SK-N-DZ (cell line): ENCODE measurements at regions not wholly inside any gene's neighbourhood (a gene's known extent, or its start where the extent isn't known, plus 50 kb on each side); places are given as distances from the start of the nearest gene placed in this dataset.
"Not testable (repeated sequence)": the region's sequence is repeated elsewhere in the genome, so short reads cannot be mapped to it uniquely, and the experiment has no call there.

Source experiments
- DNase-seq: peaks from one replicate; pipeline ENCODE4 v3.0.0-alpha.2; 2015; ENCODE audit warnings: low spot score

GRCh38 chr11:7143908-7144307 lies 55.1 kb downstream of the RBMXL2 start:
- DNase-seq: no peak

- not testable (repeated sequence) for DNase-seq
Observed at GRCh38 chr11:7150104-7150503, 61.3 kb downstream of the RBMXL2 start.

- peak; percentile 9 for DNase-seq
Observed at GRCh38 chr11:7154881-7155361, 66.1 kb downstream of the RBMXL2 start.

- DNase-seq: no peak
Observed at GRCh38 chr11:7160814-7161489, 72.2 kb downstream of the RBMXL2 start.

GRCh38 chr11:7165911-7166310 lies 77.1 kb downstream of the RBMXL2 start:
- DNase-seq: peak; percentile 4

- DNase-seq: no peak
Observed at GRCh38 chr11:7167976-7168740, 79.4 kb downstream of the RBMXL2 start.

GRCh38 chr11:7168741-7168990 lies 79.9 kb downstream of the RBMXL2 start:
- DNase-seq: no peak

- DNase-seq: no peak
Observed at GRCh38 chr11:7170431-7170830, 81.3 kb upstream of the SYT9 start.

- DNase-seq: no peak
Observed at GRCh38 chr11:7175007-7175406, 76.7 kb upstream of the SYT9 start.

- no peak for DNase-seq
Observed at GRCh38 chr11:7186190-7186589, 65.5 kb upstream of the SYT9 start.

- no peak for DNase-seq
Observed at GRCh38 chr11:7186676-7187075, 65.0 kb upstream of the SYT9 start.

- not testable (repeated sequence) for DNase-seq
Observed at GRCh38 chr11:7192785-7193184, 58.9 kb upstream of the SYT9 start.

- no peak for DNase-seq
Observed at GRCh38 chr11:7196396-7197146, 55.1 kb upstream of the SYT9 start.

- DNase-seq: no peak
Observed at GRCh38 chr11:7197469-7197868, 54.2 kb upstream of the SYT9 start.
